Neural progenitor cell (in vitro differentiated cells): ENCODE measurements at regions not wholly inside any gene's neighbourhood (a gene's known extent, or its start where the extent isn't known, plus 50 kb on each side); places are given as distances from the start of the nearest gene placed in this dataset.

Experiments
- EZH2phosphoT487 ChIP-seq: fragments of 200-600 bp; sonication (generic); IDR thresholded peaks from 2 replicates; pipeline ENCODE4 v1.6.1; 2017; ENCODE audit warnings: antibody characterized with exemption
- TF ChIP-seq, protein P1 (sequence below): fragments of 200-600 bp; sonication (generic); IDR thresholded peaks from 2 replicates; pipeline ENCODE4 v1.5.1; 2017; ENCODE audit warnings: antibody characterized with exemption, mild to moderate bottlenecking

DNA sequence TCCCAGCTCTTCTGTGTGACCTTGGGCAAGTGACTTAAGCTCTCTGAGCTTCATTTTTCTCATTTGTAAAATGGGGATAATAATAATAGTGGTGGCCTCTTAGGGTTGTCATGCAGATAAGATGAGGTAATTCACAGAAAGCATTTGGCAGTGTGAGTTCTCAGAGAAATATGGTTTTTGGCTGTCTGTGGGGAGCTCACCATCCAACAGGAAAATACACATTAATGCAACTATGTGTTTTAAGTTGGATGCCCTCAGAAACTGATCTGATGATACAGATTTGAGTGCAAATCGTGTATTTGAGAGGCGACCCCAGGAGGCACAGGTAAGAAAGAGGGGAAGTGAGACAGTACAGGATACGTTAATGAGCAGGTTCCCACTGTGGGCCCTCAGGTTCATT, 56.1 kb upstream of the SPRED2 start:
- TF ChIP-seq EZH2phosphoT487: no peak
- TF ChIP-seq, protein P1, sequence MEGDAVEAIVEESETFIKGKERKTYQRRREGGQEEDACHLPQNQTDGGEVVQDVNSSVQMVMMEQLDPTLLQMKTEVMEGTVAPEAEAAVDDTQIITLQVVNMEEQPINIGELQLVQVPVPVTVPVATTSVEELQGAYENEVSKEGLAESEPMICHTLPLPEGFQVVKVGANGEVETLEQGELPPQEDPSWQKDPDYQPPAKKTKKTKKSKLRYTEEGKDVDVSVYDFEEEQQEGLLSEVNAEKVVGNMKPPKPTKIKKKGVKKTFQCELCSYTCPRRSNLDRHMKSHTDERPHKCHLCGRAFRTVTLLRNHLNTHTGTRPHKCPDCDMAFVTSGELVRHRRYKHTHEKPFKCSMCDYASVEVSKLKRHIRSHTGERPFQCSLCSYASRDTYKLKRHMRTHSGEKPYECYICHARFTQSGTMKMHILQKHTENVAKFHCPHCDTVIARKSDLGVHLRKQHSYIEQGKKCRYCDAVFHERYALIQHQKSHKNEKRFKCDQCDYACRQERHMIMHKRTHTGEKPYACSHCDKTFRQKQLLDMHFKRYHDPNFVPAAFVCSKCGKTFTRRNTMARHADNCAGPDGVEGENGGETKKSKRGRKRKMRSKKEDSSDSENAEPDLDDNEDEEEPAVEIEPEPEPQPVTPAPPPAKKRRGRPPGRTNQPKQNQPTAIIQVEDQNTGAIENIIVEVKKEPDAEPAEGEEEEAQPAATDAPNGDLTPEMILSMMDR: no peak
